SK-N-SH (cell line): ENCODE measurements at regions not wholly inside any gene's neighbourhood (a gene's known extent, or its start where the extent isn't known, plus 50 kb on each side); places are given as distances from the start of the nearest gene placed in this dataset.

Experiments used
- CTCF ChIA-PET: fragments of 300-600, 350-600 bp; formaldehyde crosslinking; extraction: SDS; loops from one replicate; lab custom pipeline; 2021; lab: Yijun Ruan, JAX
- POLR2A ChIA-PET: fragments of 350-600 bp; sonication (Branson Sonifier 250); formaldehyde crosslinking; extraction: SDS; loops from one replicate; lab custom pipeline; 2020; ENCODE audit warnings: antibody characterized with exemption, inconsistent platforms; lab: Yijun Ruan, JAX
- DNase-seq: peaks from one replicate; pipeline ENCODE4 v3.0.0; 2012
- H2AFZ ChIP-seq: fragments of 200-600 bp; sonication (generic); 2 replicates; pipeline ENCODE4 v1.8.1; 2016; ENCODE audit warnings: antibody characterized with exemption, mild to moderate bottlenecking, low read depth
- H3F3A ChIP-seq: fragments of 200-600 bp; sonication (generic); replicated peaks from 2 replicates; pipeline ENCODE3; 2016; ENCODE audit warnings: antibody characterized with exemption, mild to moderate bottlenecking; ENCODE audit not compliant: insufficient read depth
- H3K27ac ChIP-seq, 2 experiments: fragments of 200-500 bp in 1 of 2; fragments of 200-600 bp in 1 of 2; sonication (Bioruptor generic) in 1 of 2; sonication (generic), shearing (Covaris generic) in 1 of 2; 2 replicates each; pipeline versions ENCODE4 v1.5.1 to v1.6.1; 2014 to 2016; ENCODE audit warnings: low read depth in 2 of 2, inconsistent platforms in 1 of 2, low read length in 1 of 2, mild to moderate bottlenecking in 1 of 2, mixed read lengths in 1 of 2
- H3K27me3 ChIP-seq: fragments of 200-600 bp; sonication (generic), shearing (Covaris generic); 2 replicates; pipeline ENCODE4 v1.6.1; 2016; ENCODE audit warnings: mixed run types; ENCODE audit not compliant: insufficient read depth
- H3K36me3 ChIP-seq, 2 experiments: fragments of 200-500 bp in 1 of 2; fragments of 200-600 bp in 1 of 2; sonication (Bioruptor generic) in 1 of 2; sonication (generic) in 1 of 2; replicated peaks in 1 of 2; 2 replicates each; pipeline versions ENCODE3 to v1.5.1; 2014 to 2016; ENCODE audit warnings: low read length in 1 of 2, mild to moderate bottlenecking in 1 of 2; ENCODE audit not compliant: insufficient read depth in 2 of 2, control insufficient read depth in 1 of 2
- H3K4me1 ChIP-seq, 2 experiments: fragments of 200-500 bp in 1 of 2; fragments of 200-600 bp in 1 of 2; sonication (Bioruptor generic) in 1 of 2; sonication (generic), shearing (Covaris generic) in 1 of 2; 2 replicates each; pipeline versions ENCODE4 v1.5.1 to v1.6.1; 2014 to 2016; ENCODE audit warnings: low read depth in 1 of 2, low read length in 1 of 2, mixed run types in 1 of 2; ENCODE audit not compliant: insufficient read depth in 2 of 2, control insufficient read depth in 1 of 2
- H3K4me2 ChIP-seq: fragments of 200-600 bp; sonication (generic), shearing (Covaris generic); 2 replicates; pipeline ENCODE4 v1.6.1; 2017; ENCODE audit warnings: mixed run types
- H3K4me3 ChIP-seq, 2 experiments: fragments of 200-500 bp in 1 of 2; fragments of 200-600 bp in 1 of 2; sonication (Bioruptor generic) in 1 of 2; sonication (generic), shearing (Covaris generic) in 1 of 2; 2 replicates each; pipeline versions ENCODE4 v1.5.1 to v1.8.1; 2014 to 2016; ENCODE audit warnings: low read depth in 2 of 2, inconsistent platforms in 1 of 2, low read length in 1 of 2, mild to moderate bottlenecking in 1 of 2, mixed read lengths in 1 of 2, moderate library complexity in 1 of 2
- H3K79me2 ChIP-seq: fragments of 200-600 bp; sonication (generic); 2 replicates; pipeline ENCODE4 v1.8.1; 2017; ENCODE audit warnings: mild to moderate bottlenecking; ENCODE audit not compliant: insufficient read depth
- H3K9ac ChIP-seq: fragments of 200-600 bp; sonication (generic); 2 replicates; pipeline ENCODE4 v1.6.1; 2017; ENCODE audit warnings: mixed run types
- H3K9me2 ChIP-seq: fragments of 200-600 bp; sonication (generic); 2 replicates; pipeline ENCODE4 v1.6.1; 2017; ENCODE audit warnings: mixed run types
- H3K9me3 ChIP-seq: fragments of 200-600 bp; sonication (generic); 2 replicates; pipeline ENCODE4 v1.6.1; 2017; ENCODE audit warnings: mixed run types, mild to moderate bottlenecking, moderate library complexity
- H4K20me1 ChIP-seq: fragments of 200-600 bp; sonication (generic); 2 replicates; pipeline ENCODE4 v1.6.1; 2017; ENCODE audit warnings: mild to moderate bottlenecking, mixed run types; ENCODE audit not compliant: insufficient read depth
- ELF1 ChIP-seq: IDR thresholded peaks from 2 replicates; pipeline ENCODE4 v1.4.0; 2012
- EZH2phosphoT487 ChIP-seq: fragments of 200-600 bp; sonication (generic); IDR thresholded peaks from 2 replicates; pipeline ENCODE4 v1.6.1; 2017; ENCODE audit warnings: low read depth, mixed run types, mild to moderate bottlenecking, antibody characterized with exemption, moderate library complexity, borderline replicate concordance
- FOXJ3 ChIP-seq: sonication (generic); formaldehyde crosslinking; IDR thresholded peaks from 2 replicates; pipeline ENCODE4 v1.5.1; 2020; ENCODE audit warnings: mild to moderate bottlenecking, missing genetic modification reagents
- FOXM1 ChIP-seq: IDR thresholded peaks from 2 replicates; pipeline ENCODE4 v1.4.0; 2012; ENCODE audit warnings: low read depth, mild to moderate bottlenecking
- GABPA ChIP-seq: IDR thresholded peaks from 2 replicates; pipeline ENCODE4 v1.4.0; 2012; ENCODE audit warnings: low read depth, mild to moderate bottlenecking
- IRF3 ChIP-seq: fragments of 150-350 bp; IDR thresholded peaks from 2 replicates; pipeline ENCODE4 v1.6.1; 2016; ENCODE audit warnings: mild to moderate bottlenecking, low read depth, low read length
- JUND ChIP-seq: IDR thresholded peaks from 2 replicates; pipeline ENCODE4 v1.4.0; 2012
- MXI1 ChIP-seq: IDR thresholded peaks from 2 replicates; pipeline ENCODE4 v1.6.1; 2012; ENCODE audit warnings: mild to moderate bottlenecking, low read depth, low read length, improper control_type of control experiment
- NRF1 ChIP-seq: IDR thresholded peaks from 2 replicates; pipeline ENCODE4 v1.6.1; 2012; ENCODE audit warnings: low read depth, mild to moderate bottlenecking, low read length
- RFX5 ChIP-seq: IDR thresholded peaks from 2 replicates; pipeline ENCODE4 v1.6.1; 2012; ENCODE audit warnings: mild to moderate bottlenecking, improper control_type of control experiment, low read length
- RXRA ChIP-seq: IDR thresholded peaks from 2 replicates; pipeline ENCODE4 v1.4.0; 2012; ENCODE audit warnings: low read depth, mild to moderate bottlenecking, borderline replicate concordance
- TEAD4 ChIP-seq: IDR thresholded peaks from 2 replicates; pipeline ENCODE4 v1.4.0; 2012; ENCODE audit warnings: mild to moderate bottlenecking, borderline replicate concordance; ENCODE audit not compliant: insufficient read depth
- WGBS: methylation state at CpG from one replicate; pipeline ENCODE4 v1.1.6; 2017; ENCODE audit warnings: low lambda C conversion rate; 5-methylcytosine and 5-hydroxymethylcytosine counted together
- TF ChIP-seq, protein P1 (sequence below): IDR thresholded peaks from 2 replicates; pipeline ENCODE4 v1.4.0; 2012; ENCODE audit warnings: low read depth
- TF ChIP-seq, protein P2 (sequence below): IDR thresholded peaks from 2 replicates; pipeline ENCODE4 v1.4.0; 2012; ENCODE audit warnings: low read depth, borderline replicate concordance

GRCh38 chr20:20768202-20768815 lies 55.9 kb upstream of the RALGAPA2 start:
- Histone ChIP-seq H3F3A (no peaks in the 10 kb centered on the region), H3K4me3 (no peak overlapping the region), H2AFZ (no peak overlapping the region), H3K9ac (no peak overlapping the region), H3K27me3 (peaks cover 7% of the 10 kb centered on the region; the same call in 1 of the 2 replicates), H3K79me2 (no peaks in the 10 kb centered on the region), H3K9me2 (no peaks in the 10 kb centered on the region), H3K4me1 (no peaks in the 10 kb centered on the region), H3K4me2 (no peak overlapping the region), H3K36me3 (no peaks in the 10 kb centered on the region), H3K9me3 (no peaks in the 10 kb centered on the region), H3K27ac (no peak overlapping the region), H4K20me1 (no peaks in the 10 kb centered on the region)
- 40% methylated on average over 11 of the region's 30 CpGs for WGBS
- POLR2A ChIA-PET, result no interaction called here
- DNase-seq, result no peak
- TF ChIP-seq JUND, result no peak
- no peak for TF ChIP-seq NRF1
- TF ChIP-seq ELF1, result no peak
- TF ChIP-seq MXI1, result no peak
- TF ChIP-seq IRF3, result no peak
- TF ChIP-seq, protein P1, sequence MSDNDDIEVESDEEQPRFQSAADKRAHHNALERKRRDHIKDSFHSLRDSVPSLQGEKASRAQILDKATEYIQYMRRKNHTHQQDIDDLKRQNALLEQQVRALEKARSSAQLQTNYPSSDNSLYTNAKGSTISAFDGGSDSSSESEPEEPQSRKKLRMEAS, result no peak
- CTCF ChIA-PET, result no interaction called here

GRCh38 chr20:20765696-20766365 lies 53.4 kb upstream of the RALGAPA2 start:
- WGBS, result under 1% methylated on average over 4 of the region's 4 CpGs

More at GRCh38 chr20:20765696-20766365, 53.4 kb upstream of the RALGAPA2 start:
- CTCF ChIA-PET, result interaction anchor here (1.2 kb wide), 1 partner anchor 16 kb away, joined by 3 read pairs; no protein-coding TSS in a partner anchor
- Histone ChIP-seq H3K9ac (no peak overlapping the region), H3K4me1 (no peaks in the 10 kb centered on the region), H3K4me2 (no peak overlapping the region), H4K20me1 (no peaks in the 10 kb centered on the region), H3K9me3 (no peaks in the 10 kb centered on the region), H3K27me3 (no peaks in the 10 kb centered on the region; the same call in 1 of the 2 replicates), H3K27ac (no peak overlapping the region), H3F3A (no peaks in the 10 kb centered on the region), H3K9me2 (no peaks in the 10 kb centered on the region), H2AFZ (no peak overlapping the region), H3K4me3 (no peak overlapping the region), H3K36me3 (no peaks in the 10 kb centered on the region), H3K79me2 (no peaks in the 10 kb centered on the region)
- no peak for TF ChIP-seq TEAD4
- TF ChIP-seq ELF1, result no peak
- no peak for TF ChIP-seq FOXJ3 (CRISPR knock-in tag)
- TF ChIP-seq RXRA, result no peak
- no peak for TF ChIP-seq JUND
- TF ChIP-seq FOXM1, result no peak
- TF ChIP-seq RFX5, result no peak
- no peak for TF ChIP-seq IRF3
- TF ChIP-seq, protein P2, sequence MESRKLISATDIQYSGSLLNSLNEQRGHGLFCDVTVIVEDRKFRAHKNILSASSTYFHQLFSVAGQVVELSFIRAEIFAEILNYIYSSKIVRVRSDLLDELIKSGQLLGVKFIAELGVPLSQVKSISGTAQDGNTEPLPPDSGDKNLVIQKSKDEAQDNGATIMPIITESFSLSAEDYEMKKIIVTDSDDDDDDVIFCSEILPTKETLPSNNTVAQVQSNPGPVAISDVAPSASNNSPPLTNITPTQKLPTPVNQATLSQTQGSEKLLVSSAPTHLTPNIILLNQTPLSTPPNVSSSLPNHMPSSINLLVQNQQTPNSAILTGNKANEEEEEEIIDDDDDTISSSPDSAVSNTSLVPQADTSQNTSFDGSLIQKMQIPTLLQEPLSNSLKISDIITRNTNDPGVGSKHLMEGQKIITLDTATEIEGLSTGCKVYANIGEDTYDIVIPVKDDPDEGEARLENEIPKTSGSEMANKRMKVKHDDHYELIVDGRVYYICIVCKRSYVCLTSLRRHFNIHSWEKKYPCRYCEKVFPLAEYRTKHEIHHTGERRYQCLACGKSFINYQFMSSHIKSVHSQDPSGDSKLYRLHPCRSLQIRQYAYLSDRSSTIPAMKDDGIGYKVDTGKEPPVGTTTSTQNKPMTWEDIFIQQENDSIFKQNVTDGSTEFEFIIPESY, result no peak
- TF ChIP-seq EZH2phosphoT487, result no peak
- TF ChIP-seq GABPA, result no peak
- POLR2A ChIA-PET, result no interaction called here
- DNase-seq, result no peak
